GM21529 (cell line): ENCODE measurements at regions not wholly inside any gene's neighbourhood (a gene's known extent, or its start where the extent isn't known, plus 50 kb on each side); places are given as distances from the start of the nearest gene placed in this dataset.
"Not testable (repeated sequence)": the region's sequence is repeated elsewhere in the genome, so short reads cannot be mapped to it uniquely, and the experiment has no call there.

Experiments
- ATAC-seq: cut with Tn5 transposase; IDR thresholded peaks from one replicate; pipeline ENCODE4 v1.9.1; 2021; ENCODE audit not compliant: unreplicated experiment

DNA sequence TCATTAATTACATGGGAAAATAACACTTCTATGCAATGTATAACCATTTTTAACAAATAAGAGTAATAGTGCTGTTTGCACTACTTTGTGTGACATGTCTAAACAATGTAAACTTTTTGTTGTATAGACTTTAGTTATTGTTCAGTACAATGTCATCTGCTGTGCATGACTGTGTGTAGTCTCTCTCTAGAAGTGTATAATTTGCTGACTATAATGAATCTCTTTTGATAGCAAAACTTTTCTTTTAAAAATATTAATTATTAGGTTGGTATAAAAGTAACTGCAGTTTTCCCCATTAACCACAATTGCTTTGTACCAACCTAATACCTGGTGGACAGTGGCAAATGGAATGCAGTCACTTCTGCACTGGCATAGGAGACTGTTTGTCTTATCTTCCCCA, 124.2 kb upstream of the SGK1 start:
- no peak for ATAC-seq

DNA sequence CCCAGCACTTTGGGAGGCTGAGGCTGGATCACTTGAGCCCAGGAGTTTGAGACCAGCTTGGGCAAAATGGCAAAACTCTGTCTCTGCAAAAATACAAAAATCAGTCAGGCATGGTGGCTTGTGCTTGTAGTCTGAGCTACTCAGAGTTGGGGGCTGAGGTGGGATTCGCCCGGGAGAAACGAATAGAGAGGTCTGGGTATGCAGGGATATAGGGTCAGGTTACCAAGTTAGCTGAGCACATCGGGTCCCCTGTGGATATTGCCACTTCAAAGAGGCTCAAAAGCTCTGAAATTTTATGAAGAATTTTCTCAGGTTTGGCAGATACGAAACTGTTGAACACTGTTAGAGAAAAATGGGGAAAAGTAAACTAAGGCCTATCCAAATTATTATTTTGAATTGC, 120.9 kb upstream of the SGK1 start:
- ATAC-seq: no peak

DNA sequence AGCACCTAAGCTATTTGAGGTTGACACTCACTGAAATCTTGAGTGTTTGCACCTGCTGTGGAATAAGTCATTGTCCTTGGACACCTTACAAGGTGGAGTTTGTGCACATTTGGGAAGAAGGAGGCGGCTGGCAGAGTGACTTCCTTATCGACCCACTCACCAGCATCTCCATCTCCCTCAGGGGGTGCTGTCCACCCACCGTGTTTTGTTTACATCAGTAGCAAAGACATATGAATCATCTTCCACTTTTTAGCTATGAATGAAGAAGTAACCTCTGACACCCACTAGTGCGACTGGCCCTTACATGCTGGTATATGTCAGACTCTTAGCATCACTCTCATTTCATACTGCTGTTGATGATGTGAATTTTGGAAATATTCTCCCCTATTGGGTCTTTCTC, 119.5 kb upstream of the SGK1 start:
- peak; percentile 52 for ATAC-seq

DNA sequence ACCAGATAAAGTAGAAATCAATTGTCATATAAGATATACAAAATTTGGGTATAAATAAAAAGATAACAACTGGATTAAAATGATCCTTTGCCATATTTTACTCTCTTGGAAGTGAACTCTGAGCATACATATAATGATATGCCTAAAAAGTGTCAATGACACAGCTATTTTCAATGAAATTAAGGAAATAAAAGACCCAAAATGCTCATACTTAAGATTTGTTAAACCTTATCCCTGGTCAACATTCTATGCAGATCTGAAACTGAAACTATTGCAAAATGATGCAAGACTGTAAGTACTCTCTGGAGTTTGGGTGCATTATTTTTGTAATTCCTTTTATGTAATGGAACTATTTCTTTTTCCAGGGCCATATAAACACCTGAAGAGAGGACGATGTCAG, 119.0 kb upstream of the SGK1 start:
- peak; percentile 29 for ATAC-seq

DNA sequence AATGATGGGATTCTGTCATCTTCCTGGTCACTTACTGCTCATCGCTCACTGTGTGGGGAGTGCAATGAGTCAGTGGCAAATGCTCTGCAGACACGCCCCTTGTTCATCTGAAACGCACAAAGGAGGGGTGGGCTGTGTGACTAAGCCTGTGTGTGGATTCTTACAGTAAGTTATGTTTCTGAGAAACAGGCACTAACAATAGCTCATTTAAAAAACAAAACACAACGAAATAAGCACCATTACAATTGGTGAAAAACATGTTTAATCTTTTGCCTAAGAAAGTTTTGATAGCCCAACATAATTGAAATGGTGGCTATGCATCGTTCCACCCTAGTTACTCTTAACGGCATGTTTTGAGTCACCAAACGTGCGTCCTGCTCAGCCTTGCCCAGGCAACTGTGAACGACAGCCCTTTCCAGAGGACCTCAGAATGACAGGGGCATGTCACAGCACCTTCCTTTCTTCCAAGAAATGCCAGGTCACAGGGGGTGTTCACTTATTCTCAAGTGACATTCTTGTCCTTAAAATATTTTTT, 118.4 kb upstream of the SGK1 start:
- ATAC-seq: peak; percentile 88

DNA sequence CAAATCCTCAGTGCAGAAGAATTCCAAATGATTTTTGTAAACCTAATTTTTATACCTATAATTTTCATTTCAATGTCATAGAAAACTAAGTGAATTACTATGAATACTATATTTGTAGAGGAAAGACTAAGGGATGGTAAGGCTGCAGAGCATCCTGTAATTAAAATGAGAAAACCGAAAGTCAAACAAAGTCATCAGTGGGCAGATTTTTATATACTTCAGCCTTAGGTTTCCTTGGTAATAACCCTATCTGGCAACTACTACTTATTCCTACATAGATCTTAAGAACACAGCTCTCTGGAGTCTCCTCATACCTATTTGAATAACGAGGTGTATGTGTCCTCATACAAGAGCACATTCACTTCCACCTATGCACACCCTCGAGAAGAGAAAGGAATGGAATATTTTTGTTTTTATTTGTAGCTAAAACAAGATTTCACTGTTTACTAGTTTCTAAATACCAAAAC, 117.9 kb upstream of the SGK1 start:
- no peak for ATAC-seq

DNA sequence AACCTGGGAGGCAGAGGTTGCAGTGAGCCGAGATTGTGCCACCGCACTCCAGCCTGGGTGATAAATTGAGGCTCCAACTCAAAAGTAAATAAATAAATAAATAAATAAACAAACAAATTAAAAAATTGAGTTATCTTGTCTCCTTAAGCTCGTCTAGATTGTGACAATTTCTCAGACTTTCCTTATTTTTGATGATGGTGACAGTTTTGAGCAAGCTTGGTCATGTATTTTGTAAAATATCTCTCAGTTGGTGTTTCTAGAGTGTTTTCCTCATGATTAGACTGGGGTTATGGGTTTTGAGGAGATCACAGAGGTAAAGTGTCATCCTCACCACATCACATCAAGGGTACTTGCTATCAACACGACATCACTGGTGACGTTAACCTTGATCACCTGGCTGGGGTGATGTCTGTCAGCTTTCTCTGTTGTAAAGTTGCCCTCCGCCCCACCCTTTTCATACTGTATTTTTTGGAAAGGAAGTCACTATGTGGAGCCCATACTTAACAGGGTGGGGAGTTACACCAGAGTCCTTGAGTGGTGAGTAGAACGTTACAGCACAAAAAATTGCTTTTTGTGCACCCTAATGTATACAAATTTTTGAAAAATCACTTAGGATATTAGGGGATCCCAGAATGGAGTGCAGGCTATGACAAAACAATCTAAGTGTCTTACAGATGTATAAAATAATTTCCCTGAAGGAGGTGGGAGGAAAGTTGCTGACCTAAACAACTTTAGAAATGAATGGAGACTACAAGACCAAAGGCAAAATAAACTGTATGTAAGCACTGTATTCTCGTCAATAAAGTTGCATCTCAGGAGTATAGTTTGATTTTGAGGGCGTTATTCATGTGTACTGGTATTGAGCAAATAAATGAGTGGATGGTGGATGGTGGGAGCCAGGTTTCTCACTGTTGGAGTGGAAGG, 116.4 kb upstream of the SGK1 start:
- no peak for ATAC-seq

DNA sequence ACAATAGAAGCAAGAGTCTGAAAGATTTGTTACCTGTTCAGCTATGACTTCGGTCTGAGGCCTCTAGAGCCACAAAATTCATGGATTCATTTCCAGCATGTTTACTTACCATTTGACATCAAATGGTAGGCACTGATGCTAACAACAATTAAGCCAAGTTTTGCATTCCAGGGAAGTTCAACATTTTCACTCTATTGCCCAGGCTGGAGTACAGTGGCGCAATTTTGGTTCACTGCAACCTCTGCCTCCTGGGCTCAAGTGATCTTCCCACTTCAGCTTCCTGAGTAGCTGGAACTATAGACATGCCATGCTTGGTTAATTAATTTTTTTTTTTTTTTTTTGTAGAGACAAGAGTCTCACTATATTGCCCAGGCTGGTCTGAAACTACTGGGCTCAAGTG, 114.1 kb upstream of the SGK1 start:
- no peak for ATAC-seq

DNA sequence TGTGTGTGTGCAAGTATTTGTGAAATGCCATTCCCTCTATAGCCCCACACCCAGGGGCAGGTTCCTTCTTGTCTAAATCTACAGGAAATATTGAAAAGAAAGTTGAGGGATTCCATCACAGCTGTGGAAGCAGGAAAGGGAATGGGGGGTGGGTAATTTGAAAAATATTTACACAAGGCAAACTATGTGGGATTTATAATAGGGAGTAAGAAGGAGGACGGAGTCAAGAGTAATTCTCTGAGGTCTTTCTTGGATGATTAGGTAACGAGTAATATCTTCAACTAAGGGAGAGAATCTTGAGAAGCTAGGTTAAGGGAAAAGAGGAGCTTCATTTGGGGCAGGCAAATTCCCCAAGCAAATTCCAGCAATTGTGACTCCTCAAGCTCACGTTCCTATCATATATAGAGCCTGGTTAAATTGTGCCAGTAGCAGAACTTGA, 113.5 kb upstream of the SGK1 start:
- no peak for ATAC-seq

DNA sequence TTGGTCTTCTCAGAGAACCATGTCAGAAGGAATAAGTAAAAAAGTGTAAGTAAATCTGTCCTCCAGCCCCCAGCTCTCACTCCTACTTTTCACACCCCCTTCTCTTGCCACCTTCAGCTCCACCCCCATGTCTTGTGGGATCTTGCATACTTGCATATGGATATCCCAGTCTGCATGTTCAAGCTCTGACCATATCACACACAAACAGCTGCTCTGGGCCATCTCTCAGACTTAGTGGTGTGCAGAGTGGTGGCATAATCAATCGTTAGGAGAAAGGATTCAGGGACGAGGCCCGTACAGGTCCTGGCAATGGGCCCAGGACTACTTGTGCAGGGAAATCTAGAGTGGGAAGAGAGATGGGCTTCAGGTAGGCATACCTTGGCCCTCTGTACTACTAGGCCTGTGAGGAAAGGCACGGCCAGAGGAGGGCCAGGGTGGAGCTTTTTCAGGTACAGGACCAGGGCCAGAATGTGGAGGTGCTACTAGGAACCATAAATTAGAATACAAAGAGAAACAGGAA, 112.0 kb upstream of the SGK1 start:
- ATAC-seq: no peak

DNA sequence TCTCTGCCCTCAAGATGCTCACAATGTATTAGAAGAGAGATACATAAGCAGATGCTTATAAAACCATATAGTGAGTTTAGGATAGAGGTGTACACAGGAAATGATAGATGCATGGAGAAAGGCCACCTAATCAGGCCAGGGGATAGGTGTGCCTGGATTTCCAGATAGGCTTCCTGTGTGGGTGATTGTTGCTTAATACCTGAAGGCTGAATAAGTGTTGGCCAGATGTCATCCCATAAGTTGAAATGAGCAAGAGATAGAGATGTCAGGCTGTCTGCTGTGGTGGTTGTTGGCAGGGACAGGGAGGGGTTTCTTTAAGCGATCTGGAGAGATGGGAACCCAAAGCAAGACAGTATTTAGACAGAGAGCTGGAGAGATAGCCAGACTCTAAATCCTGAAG, 109.8 kb upstream of the SGK1 start:
- ATAC-seq: no peak

DNA sequence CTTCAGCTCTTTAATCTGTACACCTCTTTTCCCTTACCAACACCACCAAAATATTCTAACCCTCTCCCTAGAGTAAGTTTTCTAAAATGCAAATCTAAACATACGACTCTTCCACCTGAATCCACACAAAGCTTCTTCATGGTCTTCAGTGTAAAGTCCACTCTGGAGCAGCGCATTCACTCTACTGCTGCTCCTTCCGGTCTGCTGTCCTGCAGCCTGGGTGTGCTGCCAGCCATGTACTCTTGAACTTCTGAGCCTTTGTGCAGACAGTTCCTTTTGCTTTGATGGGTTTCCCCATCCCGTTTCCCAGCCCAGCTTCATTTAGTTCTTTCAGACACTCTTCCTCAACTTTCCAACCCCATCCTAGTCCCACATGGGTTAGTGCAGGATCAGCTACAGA, 108.7 kb upstream of the SGK1 start:
- no peak for ATAC-seq

DNA sequence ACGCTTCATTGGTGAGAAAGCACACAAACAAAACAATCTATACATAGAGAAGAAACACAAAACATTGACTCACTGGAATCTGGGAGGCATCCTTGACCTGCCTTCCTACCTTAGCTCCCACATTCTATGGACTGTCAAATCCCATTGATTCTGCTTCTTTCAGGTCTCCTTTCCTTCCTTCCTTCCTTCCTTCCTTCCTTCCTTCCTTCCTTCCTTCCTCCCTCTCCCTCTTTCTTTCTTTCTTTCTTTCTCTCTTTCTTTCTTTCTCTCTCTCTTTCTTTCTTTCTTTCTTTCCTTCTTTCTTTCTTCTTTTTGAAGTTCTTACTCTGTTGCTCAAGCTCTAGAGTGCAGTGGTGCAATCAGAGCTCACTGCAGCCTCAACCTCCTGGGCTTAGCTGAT, 108.0 kb upstream of the SGK1 start:
- ATAC-seq: not testable (repeated sequence)

DNA sequence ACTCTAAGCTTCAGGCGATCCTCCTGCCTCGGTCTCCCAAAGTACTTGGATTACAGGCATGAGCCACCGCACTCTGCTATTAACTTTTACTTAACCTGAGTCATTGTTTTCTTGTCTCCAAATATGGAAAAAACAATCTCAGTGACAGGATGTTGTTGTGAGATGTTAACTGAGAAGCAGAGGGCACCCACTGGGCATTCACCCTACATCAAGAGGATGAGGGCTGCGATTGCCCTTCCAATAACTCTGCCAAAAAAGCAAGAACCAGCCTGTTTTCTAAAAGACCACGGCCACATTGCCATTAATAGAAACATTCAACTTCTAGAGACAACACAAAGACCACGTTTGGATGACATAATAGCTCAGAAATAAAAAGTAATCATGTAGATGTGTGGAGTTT, 107.6 kb upstream of the SGK1 start:
- no peak for ATAC-seq

DNA sequence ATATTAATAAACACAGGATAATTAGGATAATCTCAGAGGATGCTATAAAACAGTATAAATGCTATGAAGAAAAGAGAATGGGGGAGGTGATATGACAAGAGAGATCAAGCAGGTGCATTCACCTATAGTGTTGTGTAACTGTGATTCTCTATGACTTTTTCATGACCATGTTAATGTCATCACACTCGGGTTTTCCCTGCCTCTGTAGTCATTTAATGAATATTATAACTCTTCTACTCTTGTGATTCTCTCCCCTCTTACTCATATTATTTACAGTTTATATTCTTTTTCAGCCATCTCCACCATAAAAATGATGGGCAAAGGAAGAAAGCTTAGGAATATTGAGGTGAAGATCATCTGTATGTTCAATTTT, 106.9 kb upstream of the SGK1 start:
- no peak for ATAC-seq

DNA sequence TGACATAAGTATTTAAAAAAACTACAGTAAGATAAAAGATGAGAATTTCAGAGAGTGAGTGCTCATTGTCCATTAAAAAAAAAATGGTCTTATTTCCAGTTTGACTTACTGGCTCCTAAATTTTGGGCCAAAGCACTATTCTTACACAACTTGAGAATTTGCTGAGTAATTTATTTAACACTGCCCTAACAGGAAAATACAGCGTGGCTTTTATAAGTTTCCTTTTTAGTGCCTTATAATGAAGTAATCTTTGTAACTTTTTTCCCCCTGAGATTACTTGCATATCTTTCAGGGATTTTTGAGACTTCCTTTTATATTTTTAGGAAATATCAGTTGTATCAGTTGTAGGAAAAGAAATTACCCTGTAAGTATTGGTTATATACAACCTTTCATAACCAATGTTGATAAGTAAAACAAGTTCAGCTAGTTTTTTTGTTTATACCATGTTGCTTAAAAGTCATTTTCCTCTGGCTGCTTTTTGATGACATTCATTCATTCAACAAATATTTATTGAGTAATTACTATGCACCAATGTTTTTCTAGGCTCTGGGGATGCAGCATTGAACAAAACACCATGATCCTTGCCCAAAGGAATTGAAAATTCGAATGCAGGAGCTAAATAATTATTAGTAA, 106.4 kb upstream of the SGK1 start:
- no peak for ATAC-seq

DNA sequence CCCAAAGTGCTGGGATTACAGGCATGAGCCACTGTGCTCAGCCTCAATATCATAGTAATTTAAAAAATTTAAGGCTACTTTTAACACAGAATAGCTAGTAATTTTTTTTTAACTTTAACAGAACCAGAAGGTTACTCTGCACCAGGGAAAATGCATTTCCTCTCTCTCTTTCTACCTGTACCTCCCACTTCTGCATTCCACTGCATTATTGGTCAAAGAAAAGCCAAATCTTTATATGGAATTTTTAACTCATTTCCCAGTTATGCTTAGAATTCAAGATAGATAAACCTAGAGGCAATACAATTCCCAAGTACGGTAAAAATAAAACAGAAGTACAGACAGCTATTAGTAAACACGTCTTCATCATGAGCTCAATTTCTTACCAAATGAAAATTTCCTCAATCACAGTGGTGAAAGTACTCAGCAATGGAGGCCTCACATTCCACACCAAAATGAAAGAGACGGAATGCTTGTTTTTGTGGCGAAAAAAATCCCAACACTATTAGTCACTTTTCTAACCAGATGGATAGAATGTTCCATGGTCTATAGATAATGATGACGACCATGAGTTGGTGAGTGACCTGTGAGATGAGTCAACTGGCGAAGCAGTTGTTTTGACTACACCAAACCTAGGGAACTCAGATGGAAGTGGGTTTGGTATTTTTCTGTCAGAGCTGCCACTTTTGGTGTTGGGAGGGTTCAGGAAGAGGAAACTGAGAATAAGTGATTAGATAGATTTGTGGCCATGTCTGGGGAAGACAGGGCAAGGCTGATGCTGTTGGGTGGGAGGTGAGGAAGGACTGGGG, 104.7 kb upstream of the SGK1 start:
- ATAC-seq: peak; percentile 70

DNA sequence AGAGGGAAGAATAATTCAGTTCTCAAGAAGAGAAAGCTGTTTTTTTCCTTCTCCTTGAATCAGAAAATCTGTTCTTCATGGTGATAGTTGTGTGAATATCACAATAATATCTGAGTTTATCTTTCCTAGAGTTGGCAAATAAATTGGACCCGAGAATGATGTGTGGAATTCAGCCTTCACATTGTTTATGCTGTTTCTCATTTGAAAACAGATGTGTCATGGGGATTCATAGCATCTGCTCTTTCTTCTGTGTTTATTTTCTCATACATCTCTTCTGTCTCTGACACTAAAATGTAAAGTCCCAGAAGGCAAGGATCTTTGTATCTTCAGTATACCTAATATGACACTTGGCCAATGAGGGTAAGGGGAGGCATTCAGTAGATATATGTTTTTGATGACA, 103.6 kb upstream of the SGK1 start:
- ATAC-seq: no peak

DNA sequence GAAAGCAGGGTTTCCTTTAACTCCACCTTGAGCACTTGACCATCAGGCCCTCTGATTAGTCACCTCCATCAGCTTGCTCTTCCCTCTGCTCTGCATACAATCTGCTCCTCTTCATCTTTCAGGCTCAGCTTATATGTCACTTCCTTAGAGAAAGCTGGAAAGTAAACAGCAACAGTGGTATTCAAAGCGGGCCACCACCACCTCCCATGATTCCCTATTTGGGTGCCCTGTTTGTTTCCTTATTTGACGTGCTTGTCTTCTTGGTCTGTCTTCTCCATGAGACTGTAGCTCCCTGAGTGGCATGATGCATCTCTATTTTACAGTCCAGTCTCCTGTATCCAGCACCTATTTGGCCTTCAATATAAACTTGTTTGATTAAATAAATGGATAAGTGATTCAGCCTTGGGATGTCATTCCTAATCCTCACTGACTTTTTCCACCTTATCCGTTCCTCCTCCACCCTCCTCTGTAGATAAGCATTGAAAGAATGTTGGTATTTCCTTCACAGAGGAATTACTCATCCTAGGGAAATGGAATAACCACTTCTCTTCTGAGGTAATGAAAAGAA, 102.8 kb upstream of the SGK1 start:
- no peak for ATAC-seq

DNA sequence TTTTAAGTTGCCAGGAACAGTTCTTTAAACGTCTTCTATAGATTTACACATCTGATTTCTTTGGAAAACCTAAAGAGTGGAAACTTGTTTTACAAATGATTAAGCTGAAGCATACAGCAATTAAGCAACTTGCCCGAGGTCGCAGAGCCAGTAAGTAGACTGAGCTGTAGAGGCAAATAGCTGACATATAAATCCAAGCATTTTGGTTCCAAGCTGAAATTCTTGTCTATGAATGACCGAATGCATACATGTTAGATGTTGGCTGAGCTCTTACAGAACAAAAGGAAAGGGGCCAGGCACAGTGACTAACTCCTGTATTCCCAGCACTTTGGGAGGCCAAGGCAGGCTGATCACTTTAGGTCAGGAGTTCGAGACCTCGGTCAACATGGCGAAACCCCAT, 101.8 kb upstream of the SGK1 start:
- no peak for ATAC-seq
